HUES6 (cell line): ENCODE measurements at regions not wholly inside any gene's neighbourhood (a gene's known extent, or its start where the extent isn't known, plus 50 kb on each side); places are given as distances from the start of the nearest gene placed in this dataset.
A peak's percentile ranks its signal among the peaks of the same experiment; 100 is the strongest.

ENCODE experiments used
- H3K27ac ChIP-seq: 2 replicates; pipeline ENCODE4 v1.7.0; 2013; ENCODE audit warnings: low read depth, mild to moderate bottlenecking, low read length, inconsistent platforms
- H3K27me3 ChIP-seq: 2 replicates; pipeline ENCODE4 v1.6.1; 2013; ENCODE audit warnings: low read length; ENCODE audit not compliant: control insufficient read depth, insufficient read depth
- H3K36me3 ChIP-seq: 2 replicates; pipeline ENCODE4 v1.6.1; 2013; ENCODE audit warnings: low read length; ENCODE audit not compliant: control insufficient read depth, insufficient read depth
- H3K4me1 ChIP-seq: 2 replicates; pipeline ENCODE4 v1.6.1; 2013; ENCODE audit warnings: low read length; ENCODE audit not compliant: control insufficient read depth, insufficient read depth
- H3K4me3 ChIP-seq: 2 replicates; pipeline ENCODE4 v1.5.1; 2013; ENCODE audit warnings: low read depth, low read length
- H3K9ac ChIP-seq: one replicate; pipeline ENCODE4 v1.6.1; 2013; ENCODE audit warnings: mild to moderate bottlenecking, low read length
- H3K9me3 ChIP-seq: 2 replicates; pipeline ENCODE4 v1.6.1; 2013; ENCODE audit warnings: low read depth, low read length; ENCODE audit not compliant: control insufficient read depth, insufficient read depth

GRCh38 chr1:37317870-37318467 lies 156.4 kb upstream of the ZC3H12A start:
- Histone ChIP-seq H3K27ac (no peak overlapping the region), H3K27me3 (peaks cover 22% of the 10 kb centered on the region), H3K36me3 (no peaks in the 10 kb centered on the region), H3K9me3 (no peaks in the 10 kb centered on the region), H3K4me3 (no peak overlapping the region), H3K4me1 (peaks cover 54% of the 10 kb centered on the region), H3K9ac (no peak overlapping the region)

GRCh38 chr1:37318490-37318889 lies 155.9 kb upstream of the ZC3H12A start:
- H3K27me3 ChIP-seq = peaks cover 20% of the 10 kb centered on the region
- H3K36me3 ChIP-seq = no peaks in the 10 kb centered on the region
- no peaks in the 10 kb centered on the region for H3K9me3 ChIP-seq
- H3K4me3 ChIP-seq = no peak overlapping the region
- no peak overlapping the region for H3K9ac ChIP-seq
- H3K4me1 ChIP-seq = peaks cover 53% of the 10 kb centered on the region
- no peak overlapping the region for H3K27ac ChIP-seq

GRCh38 chr1:37319284-37319683 lies 155.1 kb upstream of the ZC3H12A start:
- peaks cover 50% of the 10 kb centered on the region for H3K4me1 ChIP-seq
- H3K4me3 ChIP-seq = no peak overlapping the region
- H3K9ac ChIP-seq = no peak overlapping the region
- no peak overlapping the region for H3K27ac ChIP-seq
- H3K36me3 ChIP-seq = no peaks in the 10 kb centered on the region
- H3K27me3 ChIP-seq = peaks cover 16% of the 10 kb centered on the region
- H3K9me3 ChIP-seq = no peaks in the 10 kb centered on the region

GRCh38 chr1:37323486-37324377 lies 150.6 kb upstream of the ZC3H12A start:
- Histone ChIP-seq H3K4me3 (no peak overlapping the region), H3K9me3 (no peaks in the 10 kb centered on the region), H3K27ac (no peak overlapping the region), H3K9ac (no peak overlapping the region), H3K27me3 (peaks cover under 1% of the 10 kb centered on the region; the same call in 1 of the 2 replicates), H3K36me3 (no peaks in the 10 kb centered on the region), H3K4me1 (peaks cover 10% of the 10 kb centered on the region)

GRCh38 chr1:37325010-37325409 lies 149.4 kb upstream of the ZC3H12A start:
- Histone ChIP-seq H3K9me3 (no peaks in the 10 kb centered on the region), H3K27me3 (no peaks in the 10 kb centered on the region)

GRCh38 chr1:37325509-37326437 lies 148.6 kb upstream of the ZC3H12A start:
- peaks cover 8% of the 10 kb centered on the region for H3K4me1 ChIP-seq
- H3K9ac ChIP-seq = peak overlapping the region; percentile 90
- no peaks in the 10 kb centered on the region; the same call in 1 of the 2 replicates for H3K27me3 ChIP-seq
- H3K36me3 ChIP-seq = no peaks in the 10 kb centered on the region
- no peak overlapping the region for H3K4me3 ChIP-seq
- H3K27ac ChIP-seq = peak overlapping the region; percentile 89
- no peaks in the 10 kb centered on the region for H3K9me3 ChIP-seq

More at GRCh38 chr1:37325010-37325409, 149.4 kb upstream of the ZC3H12A start:
- no peak overlapping the region for H3K4me3 ChIP-seq
- H3K9ac ChIP-seq = no peak overlapping the region
- H3K27ac ChIP-seq = no peak overlapping the region
- peaks cover 8% of the 10 kb centered on the region for H3K4me1 ChIP-seq
- no peaks in the 10 kb centered on the region for H3K36me3 ChIP-seq

- Histone ChIP-seq H3K9me3 (peaks cover 5% of the 10 kb centered on the region), H3K27ac (no peak overlapping the region), H3K9ac (no peak overlapping the region), H3K4me3 (no peak overlapping the region), H3K27me3 (peaks cover 8% of the 10 kb centered on the region), H3K4me1 (no peaks in the 10 kb centered on the region), H3K36me3 (no peaks in the 10 kb centered on the region)
Observed at GRCh38 chr1:37332126-37332525, 142.3 kb upstream of the ZC3H12A start.

GRCh38 chr1:37338658-37339057 lies 135.7 kb upstream of the ZC3H12A start:
- no peak overlapping the region for H3K4me3 ChIP-seq
- no peak overlapping the region for H3K27ac ChIP-seq
- H3K27me3 ChIP-seq = no peaks in the 10 kb centered on the region; the same call in 1 of the 2 replicates
- no peaks in the 10 kb centered on the region for H3K4me1 ChIP-seq
- H3K9me3 ChIP-seq = peaks cover 5% of the 10 kb centered on the region
- no peaks in the 10 kb centered on the region for H3K36me3 ChIP-seq
- no peak overlapping the region for H3K9ac ChIP-seq

GRCh38 chr1:37342736-37343135 lies 131.6 kb upstream of the ZC3H12A start:
- H3K4me3 ChIP-seq = no peak overlapping the region
- H3K27me3 ChIP-seq = no peaks in the 10 kb centered on the region
- H3K36me3 ChIP-seq = no peaks in the 10 kb centered on the region
- no peaks in the 10 kb centered on the region for H3K4me1 ChIP-seq
- no peak overlapping the region for H3K27ac ChIP-seq
- no peak overlapping the region for H3K9ac ChIP-seq
- no peaks in the 10 kb centered on the region for H3K9me3 ChIP-seq

GRCh38 chr1:37347104-37347649 lies 127.2 kb upstream of the ZC3H12A start:
- Histone ChIP-seq H3K9me3 (no peaks in the 10 kb centered on the region), H3K36me3 (no peaks in the 10 kb centered on the region), H3K27me3 (no peaks in the 10 kb centered on the region), H3K4me1 (no peaks in the 10 kb centered on the region; the same call in 1 of the 2 replicates), H3K9ac (no peak overlapping the region), H3K27ac (no peak overlapping the region), H3K4me3 (no peak overlapping the region)
